BJ (cell line): ENCODE measurements at regions not wholly inside any gene's neighbourhood (a gene's known extent, or its start where the extent isn't known, plus 50 kb on each side); places are given as distances from the start of the nearest gene placed in this dataset.
"Not testable (repeated sequence)": the region's sequence is repeated elsewhere in the genome, so short reads cannot be mapped to it uniquely, and the experiment has no call there.

Source experiments
- CTCF ChIA-PET: fragments of 350-600 bp; formaldehyde crosslinking; extraction: SDS; loops from one replicate; lab custom pipeline; 2021; ENCODE audit warnings: antibody characterized with exemption, inconsistent platforms; lab: Yijun Ruan, JAX
- POLR2A ChIA-PET: fragments of 300-600 bp; sonication (Branson Sonifier 250); formaldehyde crosslinking; extraction: SDS; loops from one replicate; lab custom pipeline; 2021; ENCODE audit warnings: antibody characterized with exemption; lab: Charles Lee
- DNase-seq: peaks from one replicate; pipeline ENCODE4 v3.0.0-alpha.2; 2011; ENCODE audit warnings: low read depth
- H3K27me3 ChIP-seq: 2 replicates; pipeline ENCODE4 v1.6.0; 2011; ENCODE audit warnings: low read length; ENCODE audit not compliant: control insufficient read depth, insufficient read depth
- H3K36me3 ChIP-seq: 2 replicates; pipeline ENCODE4 v1.5.1; 2011; ENCODE audit warnings: low read length; ENCODE audit not compliant: control insufficient read depth, insufficient read depth
- H3K4me3 ChIP-seq: 2 replicates; pipeline ENCODE4 v1.5.1; 2011; ENCODE audit warnings: low read depth, mild to moderate bottlenecking, control low read depth, low read length
- TF ChIP-seq, protein P1 (sequence below): IDR thresholded peaks from 2 replicates; pipeline ENCODE4 v1.5.1; 2011; ENCODE audit warnings: low read depth, mild to moderate bottlenecking, control low read depth, inconsistent platforms, low read length, moderate library complexity; ENCODE audit not compliant: insufficient read depth

DNA sequence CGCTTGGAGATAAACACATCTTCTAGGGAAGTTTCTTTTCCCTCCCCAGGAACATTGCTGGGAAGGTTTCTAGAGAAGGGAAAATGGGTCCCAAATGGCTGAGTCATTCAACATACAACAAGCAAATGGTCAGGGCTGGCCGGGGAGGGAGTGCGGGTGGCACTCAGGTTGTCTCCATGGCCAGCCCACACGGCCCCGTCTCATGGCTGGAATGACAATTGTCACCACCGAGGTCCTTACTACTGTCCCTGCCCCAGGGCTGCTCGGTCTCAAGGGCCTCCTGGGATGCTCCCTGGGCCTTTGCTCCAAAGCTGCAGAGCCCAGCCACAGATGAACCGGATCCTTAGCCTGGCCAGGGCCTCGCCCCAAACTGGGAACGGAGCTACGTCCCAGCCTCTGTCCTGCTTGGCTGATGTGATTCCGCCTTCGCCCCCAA is 121.9 kb downstream of the FGF18 start:
- ChIA-PET CTCF (no interaction called here), POLR2A (no interaction called here)
- Histone ChIP-seq H3K4me3 (no peak overlapping the region), H3K36me3 (no peaks in the 10 kb centered on the region), H3K27me3 (peaks cover 1% of the 10 kb centered on the region; the same call in 1 of the 2 replicates)
- no peak for DNase-seq
- TF ChIP-seq, protein P1, sequence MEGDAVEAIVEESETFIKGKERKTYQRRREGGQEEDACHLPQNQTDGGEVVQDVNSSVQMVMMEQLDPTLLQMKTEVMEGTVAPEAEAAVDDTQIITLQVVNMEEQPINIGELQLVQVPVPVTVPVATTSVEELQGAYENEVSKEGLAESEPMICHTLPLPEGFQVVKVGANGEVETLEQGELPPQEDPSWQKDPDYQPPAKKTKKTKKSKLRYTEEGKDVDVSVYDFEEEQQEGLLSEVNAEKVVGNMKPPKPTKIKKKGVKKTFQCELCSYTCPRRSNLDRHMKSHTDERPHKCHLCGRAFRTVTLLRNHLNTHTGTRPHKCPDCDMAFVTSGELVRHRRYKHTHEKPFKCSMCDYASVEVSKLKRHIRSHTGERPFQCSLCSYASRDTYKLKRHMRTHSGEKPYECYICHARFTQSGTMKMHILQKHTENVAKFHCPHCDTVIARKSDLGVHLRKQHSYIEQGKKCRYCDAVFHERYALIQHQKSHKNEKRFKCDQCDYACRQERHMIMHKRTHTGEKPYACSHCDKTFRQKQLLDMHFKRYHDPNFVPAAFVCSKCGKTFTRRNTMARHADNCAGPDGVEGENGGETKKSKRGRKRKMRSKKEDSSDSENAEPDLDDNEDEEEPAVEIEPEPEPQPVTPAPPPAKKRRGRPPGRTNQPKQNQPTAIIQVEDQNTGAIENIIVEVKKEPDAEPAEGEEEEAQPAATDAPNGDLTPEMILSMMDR = no peak

DNA sequence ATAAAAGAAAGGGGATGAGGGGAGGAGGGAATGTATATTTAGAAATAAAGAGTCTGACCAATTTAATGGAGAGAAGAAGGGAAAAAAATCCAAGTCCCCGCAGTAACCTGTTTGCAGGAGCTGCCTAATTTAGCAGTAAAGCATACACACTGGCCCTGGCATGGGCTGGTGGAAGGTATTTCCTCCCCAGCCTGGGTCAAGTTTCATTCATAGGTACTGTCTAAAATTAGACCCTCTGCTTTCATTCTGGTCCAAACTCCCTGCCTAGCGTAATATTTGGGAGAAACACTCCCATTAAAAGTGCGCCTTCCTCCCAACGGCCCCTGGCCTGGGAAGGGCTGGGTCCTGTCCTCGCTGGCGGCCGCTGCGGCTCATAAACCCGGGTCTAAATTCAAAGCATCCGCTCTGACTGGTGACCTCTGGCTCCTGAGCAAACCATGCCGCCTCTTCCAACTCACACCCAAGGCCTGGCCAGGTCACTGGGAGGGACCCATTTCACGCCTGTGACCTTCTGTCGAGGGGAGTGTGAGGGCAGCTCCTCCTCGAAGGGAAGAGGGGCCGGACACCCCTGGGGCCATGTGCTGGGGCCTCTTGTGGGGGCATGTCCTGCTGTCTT is 123.2 kb downstream of the FGF18 start:
- CTCF ChIA-PET = no interaction called here
- H3K36me3 ChIP-seq = no peaks in the 10 kb centered on the region
- POLR2A ChIA-PET = interaction anchor here (0.6 kb wide), 1 partner anchor 327 kb away, joined by 3 read pairs; no protein-coding TSS in a partner anchor
- H3K27me3 ChIP-seq = peaks cover 1% of the 10 kb centered on the region; the same call in 1 of the 2 replicates
- DNase-seq = no peak
- no peak overlapping the region for H3K4me3 ChIP-seq
- TF ChIP-seq, protein P1 = no peak

DNA sequence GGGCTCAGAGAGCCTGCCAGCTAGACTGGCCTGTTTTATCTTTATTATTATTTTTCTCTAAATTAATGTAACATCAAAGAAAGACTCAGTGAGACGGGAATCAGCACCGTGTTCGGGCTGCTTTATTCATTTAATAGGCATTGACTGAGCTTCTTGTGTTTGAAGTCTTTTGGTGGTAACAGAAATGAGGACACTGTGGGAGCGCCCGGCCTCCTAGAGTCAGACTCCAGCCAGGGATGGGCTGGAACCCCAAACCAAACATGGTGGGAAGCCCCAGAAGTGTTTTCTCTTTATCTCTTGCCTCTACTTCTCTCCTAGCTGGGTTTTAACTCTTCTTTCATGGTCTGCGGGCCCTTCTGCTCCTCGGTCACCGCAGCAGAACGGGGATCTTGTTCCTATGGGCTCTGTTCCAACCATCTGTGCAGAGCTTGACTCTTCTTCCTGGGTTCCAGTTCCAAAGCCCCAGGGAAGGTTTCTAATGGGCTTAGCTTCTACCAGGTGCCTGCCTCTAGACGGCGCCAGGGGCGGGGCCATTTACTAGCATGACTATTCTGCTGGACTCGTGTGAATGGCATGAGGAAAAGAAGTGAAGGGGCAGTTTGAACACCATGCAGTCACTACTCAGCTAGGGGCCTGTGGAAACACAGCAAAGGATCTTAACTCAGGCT is 123.8 kb downstream of the FGF18 start:
- peaks cover 1% of the 10 kb centered on the region; the same call in 1 of the 2 replicates for H3K27me3 ChIP-seq
- H3K4me3 ChIP-seq = no peak overlapping the region
- DNase-seq = no peak
- ChIA-PET POLR2A (no interaction called here), CTCF (no interaction called here)
- TF ChIP-seq, protein P1 = no peak
- H3K36me3 ChIP-seq = no peaks in the 10 kb centered on the region

- Histone ChIP-seq H3K27me3 (peaks cover 1% of the 10 kb centered on the region; the same call in 1 of the 2 replicates), H3K36me3 (no peaks in the 10 kb centered on the region), H3K4me3 (no peak overlapping the region)
- TF ChIP-seq, protein P1 = no peak
- no peak for DNase-seq
- POLR2A ChIA-PET = no interaction called here
- CTCF ChIA-PET = no interaction called here
Measured at GRCh38 chr5:171544913-171545765, 125.7 kb downstream of the FGF18 start.

DNA sequence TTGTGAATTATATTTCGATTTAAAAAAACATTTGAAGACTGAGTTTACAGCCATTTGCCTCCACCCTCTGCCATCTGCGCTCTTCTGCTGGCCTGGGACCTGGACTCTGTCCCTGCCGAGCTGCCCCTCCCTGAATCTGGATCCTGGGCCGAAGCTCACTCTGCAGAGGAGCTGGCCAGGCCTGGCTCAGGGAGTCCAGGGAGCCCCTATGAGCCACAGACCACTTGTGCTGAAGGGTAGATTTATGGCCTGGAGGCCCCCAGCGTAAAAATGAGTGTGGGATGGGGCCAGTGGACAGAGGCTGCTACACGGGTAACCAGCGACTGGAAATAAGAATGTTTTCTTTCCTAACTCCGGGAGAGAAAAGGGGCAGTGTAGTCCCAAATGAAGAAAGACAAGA is 129.8 kb downstream of the FGF18 start:
- DNase-seq = no peak
- TF ChIP-seq, protein P1 = no peak
- ChIA-PET POLR2A (no interaction called here), CTCF (no interaction called here)
- Histone ChIP-seq H3K27me3 (no peaks in the 10 kb centered on the region), H3K4me3 (no peak overlapping the region), H3K36me3 (no peaks in the 10 kb centered on the region)

DNA sequence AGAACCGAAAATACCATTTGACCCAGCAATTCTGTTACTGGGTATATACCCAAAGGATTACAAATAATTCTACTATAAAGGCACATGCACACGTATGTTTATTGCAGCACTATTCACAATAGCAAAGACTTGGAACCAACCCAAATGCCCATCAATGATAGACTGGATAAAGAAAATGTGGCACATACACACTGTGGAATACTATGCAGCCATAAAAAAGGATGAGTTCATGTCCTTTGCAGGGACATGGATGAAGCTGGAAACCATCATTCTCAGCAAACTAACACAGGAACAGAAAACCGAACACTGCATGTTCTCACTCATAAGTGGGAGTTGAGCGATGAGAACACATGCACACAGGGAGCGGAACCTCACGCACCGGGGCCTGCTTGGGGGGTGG is 134.4 kb downstream of the FGF18 start:
- DNase-seq, H3K4me3 ChIP-seq, CTCF ChIA-PET, POLR2A ChIA-PET, H3K27me3 ChIP-seq, H3K36me3 ChIP-seq: not testable (repeated sequence)
